HepG2 (cell line): ENCODE measurements at regions not wholly inside any gene's neighbourhood (a gene's known extent, or its start where the extent isn't known, plus 50 kb on each side); places are given as distances from the start of the nearest gene placed in this dataset.

Experiments used
- ARHGAP35 ChIP-seq: sonication (generic); formaldehyde crosslinking; IDR thresholded peaks from 2 replicates; pipeline ENCODE4 v1.9.0; 2022; ENCODE audit warnings: mild to moderate bottlenecking, inconsistent platforms, moderate library complexity, missing genetic modification reagents, borderline replicate concordance
- CHD4 ChIP-seq: fragments of 200-600 bp; sonication (generic); IDR thresholded peaks from 2 replicates; pipeline ENCODE4 v1.7.0; 2017; ENCODE audit warnings: mild to moderate bottlenecking, low read length, borderline replicate concordance
- DNMT1 ChIP-seq: sonication (generic); formaldehyde crosslinking; IDR thresholded peaks from 2 replicates; pipeline ENCODE4 v1.5.1; 2020; ENCODE audit warnings: mild to moderate bottlenecking, missing genetic modification reagents
- DNMT3B ChIP-seq: conservative IDR thresholded peaks from 2 replicates; pipeline ENCODE4 v1.6.1; 2016; ENCODE audit warnings: missing biosample characterization, control low read depth
- FOXP1 ChIP-seq, 2 experiments: fragments of 450-650 bp in 1 of 2; IDR thresholded peaks; 2 replicates each; pipeline ENCODE4 v1.6.1; 2017 to 2018; ENCODE audit warnings: antibody characterized with exemption in 1 of 2
- NFATC3 ChIP-seq: sonication (generic); formaldehyde crosslinking; IDR thresholded peaks from 2 replicates; pipeline ENCODE4 v1.5.1; 2020; ENCODE audit warnings: mild to moderate bottlenecking, missing genetic modification reagents
- NRL ChIP-seq: sonication (generic); formaldehyde crosslinking; IDR thresholded peaks from 2 replicates; pipeline ENCODE4 v1.5.0; 2020; ENCODE audit warnings: missing genetic modification reagents, mild to moderate bottlenecking, moderate library complexity, borderline replicate concordance
- POLR2AphosphoS2 ChIP-seq: IDR thresholded peaks from 2 replicates; pipeline ENCODE4 v1.6.1; 2011; ENCODE audit warnings: low read depth, low read length, improper control_type of control experiment
- PRMT3 ChIP-seq: sonication (generic); formaldehyde crosslinking; IDR thresholded peaks from 2 replicates; pipeline ENCODE4 v1.8.1; 2022; ENCODE audit warnings: low read depth, mild to moderate bottlenecking, moderate library complexity, missing genetic modification reagents, borderline replicate concordance
- RAD51 ChIP-seq: fragments of 450-650 bp; IDR thresholded peaks from 2 replicates; pipeline ENCODE4 v1.6.1; 2016; ENCODE audit warnings: borderline replicate concordance
- REL ChIP-seq: sonication (generic); formaldehyde crosslinking; conservative IDR thresholded peaks from 2 replicates; pipeline ENCODE4 v1.8.0; 2022; ENCODE audit warnings: mild to moderate bottlenecking, missing genetic modification reagents, moderate library complexity
- SIN3B ChIP-seq: fragments of 150-350 bp; IDR thresholded peaks from 2 replicates; pipeline ENCODE4 v1.6.1; 2014; ENCODE audit warnings: low read length
- ZFP41 ChIP-seq: sonication (generic); formaldehyde crosslinking; IDR thresholded peaks from 2 replicates; pipeline ENCODE4 v1.4.0; 2020; ENCODE audit warnings: mild to moderate bottlenecking, missing genetic modification reagents, borderline replicate concordance
- ZNF33B ChIP-seq: sonication (generic); formaldehyde crosslinking; IDR thresholded peaks from 2 replicates; pipeline ENCODE4 v1.5.1; 2020; ENCODE audit warnings: mild to moderate bottlenecking, missing genetic modification reagents
- ZNF44 ChIP-seq: sonication (generic); formaldehyde crosslinking; IDR thresholded peaks from 2 replicates; pipeline ENCODE4 v1.5.1; 2020; ENCODE audit warnings: mild to moderate bottlenecking, missing genetic modification reagents
- ZNF598 ChIP-seq: sonication (generic); formaldehyde crosslinking; IDR thresholded peaks from 2 replicates; pipeline ENCODE4 v1.5.1; 2020; ENCODE audit warnings: mild to moderate bottlenecking, missing genetic modification reagents, borderline replicate concordance
- ZNF792 ChIP-seq: IDR thresholded peaks from 2 replicates; pipeline ENCODE4 v1.6.1; 2016
- ZNF83 ChIP-seq: sonication (generic); formaldehyde crosslinking; IDR thresholded peaks from 2 replicates; pipeline ENCODE4 v1.4.0; 2020; ENCODE audit warnings: missing genetic modification reagents, mild to moderate bottlenecking, borderline replicate concordance
- ZNF878 ChIP-seq: sonication (generic); formaldehyde crosslinking; IDR thresholded peaks from 2 replicates; pipeline ENCODE4 v1.8.1; 2023; ENCODE audit warnings: mild to moderate bottlenecking, missing genetic modification reagents, moderate library complexity
- TF ChIP-seq, protein P1 (sequence below): IDR thresholded peaks from 2 replicates; pipeline ENCODE4 v1.6.1; 2016
- TF ChIP-seq, protein P2 (sequence below): sonication (generic); formaldehyde crosslinking; IDR thresholded peaks from 2 replicates; pipeline ENCODE4 v1.5.0; 2020; ENCODE audit warnings: mild to moderate bottlenecking, missing genetic modification reagents
- TF ChIP-seq, protein P3 (sequence below): sonication (generic); formaldehyde crosslinking; IDR thresholded peaks from 2 replicates; pipeline ENCODE4 v1.4.0; 2020; ENCODE audit warnings: mild to moderate bottlenecking, missing genetic modification reagents, borderline replicate concordance
- TF ChIP-seq, protein P4 (sequence below): sonication (generic); formaldehyde crosslinking; IDR thresholded peaks from 2 replicates; pipeline ENCODE4 v1.4.0; 2020; ENCODE audit warnings: missing genetic modification reagents

DNA sequence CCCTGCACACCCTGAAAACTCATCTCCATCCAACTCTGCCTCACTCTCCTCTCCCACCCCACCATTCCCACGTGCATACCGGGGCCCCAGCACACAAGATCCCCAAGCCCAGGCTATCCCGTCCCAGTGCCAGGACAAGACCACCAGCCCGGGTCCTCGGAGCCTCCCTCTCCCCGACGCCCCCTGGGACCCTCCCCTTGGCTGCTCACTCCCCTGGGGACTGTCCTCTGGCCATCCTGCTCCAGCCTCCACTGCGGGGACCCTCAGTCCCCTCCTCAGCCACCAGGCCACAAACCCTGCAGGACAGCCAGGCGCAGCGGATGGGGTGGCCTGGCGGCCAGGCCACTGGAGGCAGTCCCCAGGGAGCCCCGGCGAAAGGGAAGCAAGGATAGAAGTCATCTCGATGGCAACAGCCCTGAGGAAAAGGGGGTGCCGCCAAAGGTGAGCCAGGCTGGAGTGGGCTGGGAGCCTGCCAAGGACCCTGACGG is 62.8 kb downstream of the C9orf50 start (continued):
- TF ChIP-seq, protein P1, sequence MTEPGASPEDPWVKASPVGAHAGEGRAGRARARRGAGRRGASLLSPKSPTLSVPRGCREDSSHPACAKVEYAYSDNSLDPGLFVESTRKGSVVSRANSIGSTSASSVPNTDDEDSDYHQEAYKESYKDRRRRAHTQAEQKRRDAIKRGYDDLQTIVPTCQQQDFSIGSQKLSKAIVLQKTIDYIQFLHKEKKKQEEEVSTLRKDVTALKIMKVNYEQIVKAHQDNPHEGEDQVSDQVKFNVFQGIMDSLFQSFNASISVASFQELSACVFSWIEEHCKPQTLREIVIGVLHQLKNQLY (CRISPR knock-in tag): no peak
- TF ChIP-seq SIN3B (no peak), ARHGAP35 (CRISPR knock-in tag) (no peak), ZNF44 (no peak), FOXP1 (IDR thresholded peaks at IDR 0.05) (no peak), FOXP1 (CRISPR knock-in tag; IDR thresholded peaks at IDR 0.05) (0 out of 2 replicates have a peak, but pooled peaks have one; percentile 2), ZNF792 (CRISPR knock-in tag) (no peak), CHD4 (peak; percentile 57; the same call in 1 of the 2 replicates), REL (CRISPR knock-in tag) (no peak), ZNF878 (no peak), NFATC3 (CRISPR knock-in tag) (no peak; the same call in 1 of the 2 replicates), ZNF33B (no peak), DNMT1 (CRISPR knock-in tag) (no peak), DNMT3B (CRISPR knock-in tag) (no peak), ZNF598 (CRISPR knock-in tag) (no peak), ZNF83 (no peak), POLR2AphosphoS2 (no peak), NRL (CRISPR knock-in tag) (no peak), ZFP41 (no peak), RAD51 (no peak), PRMT3 (0 out of 2 replicates have a peak, but pooled peaks have one; percentile 1)
- TF ChIP-seq, protein P2, sequence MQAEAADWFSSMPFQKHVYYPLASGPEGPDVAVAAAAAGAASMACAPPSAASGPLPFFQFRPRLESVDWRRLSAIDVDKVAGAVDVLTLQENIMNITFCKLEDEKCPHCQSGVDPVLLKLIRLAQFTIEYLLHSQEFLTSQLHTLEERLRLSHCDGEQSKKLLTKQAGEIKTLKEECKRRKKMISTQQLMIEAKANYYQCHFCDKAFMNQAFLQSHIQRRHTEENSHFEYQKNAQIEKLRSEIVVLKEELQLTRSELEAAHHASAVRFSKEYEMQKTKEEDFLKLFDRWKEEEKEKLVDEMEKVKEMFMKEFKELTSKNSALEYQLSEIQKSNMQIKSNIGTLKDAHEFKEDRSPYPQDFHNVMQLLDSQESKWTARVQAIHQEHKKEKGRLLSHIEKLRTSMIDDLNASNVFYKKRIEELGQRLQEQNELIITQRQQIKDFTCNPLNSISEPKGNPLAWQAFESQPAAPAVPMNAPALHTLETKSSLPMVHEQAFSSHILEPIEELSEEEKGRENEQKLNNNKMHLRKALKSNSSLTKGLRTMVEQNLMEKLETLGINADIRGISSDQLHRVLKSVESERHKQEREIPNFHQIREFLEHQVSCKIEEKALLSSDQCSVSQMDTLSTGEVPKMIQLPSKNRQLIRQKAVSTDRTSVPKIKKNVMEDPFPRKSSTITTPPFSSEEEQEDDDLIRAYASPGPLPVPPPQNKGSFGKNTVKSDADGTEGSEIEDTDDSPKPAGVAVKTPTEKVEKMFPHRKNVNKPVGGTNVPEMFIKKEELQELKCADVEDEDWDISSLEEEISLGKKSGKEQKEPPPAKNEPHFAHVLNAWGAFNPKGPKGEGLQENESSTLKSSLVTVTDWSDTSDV: no peak; the same call in 1 of the 2 replicates
- TF ChIP-seq, protein P3, sequence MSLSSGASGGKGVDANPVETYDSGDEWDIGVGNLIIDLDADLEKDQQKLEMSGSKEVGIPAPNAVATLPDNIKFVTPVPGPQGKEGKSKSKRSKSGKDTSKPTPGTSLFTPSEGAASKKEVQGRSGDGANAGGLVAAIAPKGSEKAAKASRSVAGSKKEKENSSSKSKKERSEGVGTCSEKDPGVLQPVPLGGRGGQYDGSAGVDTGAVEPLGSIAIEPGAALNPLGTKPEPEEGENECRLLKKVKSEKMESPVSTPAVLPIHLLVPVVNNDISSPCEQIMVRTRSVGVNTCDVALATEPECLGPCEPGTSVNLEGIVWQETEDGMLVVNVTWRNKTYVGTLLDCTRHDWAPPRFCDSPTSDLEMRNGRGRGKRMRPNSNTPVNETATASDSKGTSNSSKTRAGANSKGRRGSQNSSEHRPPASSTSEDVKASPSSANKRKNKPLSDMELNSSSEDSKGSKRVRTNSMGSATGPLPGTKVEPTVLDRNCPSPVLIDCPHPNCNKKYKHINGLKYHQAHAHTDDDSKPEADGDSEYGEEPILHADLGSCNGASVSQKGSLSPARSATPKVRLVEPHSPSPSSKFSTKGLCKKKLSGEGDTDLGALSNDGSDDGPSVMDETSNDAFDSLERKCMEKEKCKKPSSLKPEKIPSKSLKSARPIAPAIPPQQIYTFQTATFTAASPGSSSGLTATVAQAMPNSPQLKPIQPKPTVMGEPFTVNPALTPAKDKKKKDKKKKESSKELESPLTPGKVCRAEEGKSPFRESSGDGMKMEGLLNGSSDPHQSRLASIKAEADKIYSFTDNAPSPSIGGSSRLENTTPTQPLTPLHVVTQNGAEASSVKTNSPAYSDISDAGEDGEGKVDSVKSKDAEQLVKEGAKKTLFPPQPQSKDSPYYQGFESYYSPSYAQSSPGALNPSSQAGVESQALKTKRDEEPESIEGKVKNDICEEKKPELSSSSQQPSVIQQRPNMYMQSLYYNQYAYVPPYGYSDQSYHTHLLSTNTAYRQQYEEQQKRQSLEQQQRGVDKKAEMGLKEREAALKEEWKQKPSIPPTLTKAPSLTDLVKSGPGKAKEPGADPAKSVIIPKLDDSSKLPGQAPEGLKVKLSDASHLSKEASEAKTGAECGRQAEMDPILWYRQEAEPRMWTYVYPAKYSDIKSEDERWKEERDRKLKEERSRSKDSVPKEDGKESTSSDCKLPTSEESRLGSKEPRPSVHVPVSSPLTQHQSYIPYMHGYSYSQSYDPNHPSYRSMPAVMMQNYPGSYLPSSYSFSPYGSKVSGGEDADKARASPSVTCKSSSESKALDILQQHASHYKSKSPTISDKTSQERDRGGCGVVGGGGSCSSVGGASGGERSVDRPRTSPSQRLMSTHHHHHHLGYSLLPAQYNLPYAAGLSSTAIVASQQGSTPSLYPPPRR (CRISPR knock-in tag): no peak
- TF ChIP-seq, protein P4, sequence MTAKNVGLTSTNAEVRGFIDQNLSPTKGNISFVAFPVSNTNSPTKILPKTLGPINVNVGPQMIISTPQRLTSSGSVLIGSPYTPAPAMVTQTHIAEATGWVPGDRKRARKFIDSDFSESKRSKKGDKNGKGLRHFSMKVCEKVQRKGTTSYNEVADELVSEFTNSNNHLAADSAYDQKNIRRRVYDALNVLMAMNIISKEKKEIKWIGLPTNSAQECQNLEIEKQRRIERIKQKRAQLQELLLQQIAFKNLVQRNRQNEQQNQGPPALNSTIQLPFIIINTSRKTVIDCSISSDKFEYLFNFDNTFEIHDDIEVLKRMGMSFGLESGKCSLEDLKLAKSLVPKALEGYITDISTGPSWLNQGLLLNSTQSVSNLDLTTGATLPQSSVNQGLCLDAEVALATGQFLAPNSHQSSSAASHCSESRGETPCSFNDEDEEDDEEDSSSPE (CRISPR knock-in tag): no peak
